RWPE2 (cell line): ENCODE measurements at regions not wholly inside any gene's neighbourhood (a gene's known extent, or its start where the extent isn't known, plus 50 kb on each side); places are given as distances from the start of the nearest gene placed in this dataset.
A peak's percentile ranks its signal among the peaks of the same experiment; 100 is the strongest.
"Not testable (repeated sequence)": the region's sequence is repeated elsewhere in the genome, so short reads cannot be mapped to it uniquely, and the experiment has no call there.

Experiments used
- ATAC-seq: fragments of 200-7000 bp; cut with Tn5 transposase; 3 replicates; pipeline ENCODE4 v1.9.1; 2021; ENCODE audit warnings: low read depth
- DNase-seq: peaks from one replicate; pipeline ENCODE4 v3.0.0-alpha.2; 2020; ENCODE audit warnings: low spot score
- H3K27ac ChIP-seq: fragments of 450-650 bp; 2 replicates; pipeline ENCODE4 v1.5.1; 2017; ENCODE audit warnings: mild to moderate bottlenecking; ENCODE audit not compliant: poor library complexity, severe bottlenecking
- H3K27me3 ChIP-seq: fragments of 250-450 bp; sonication (Bioruptor Pico); 2 replicates; pipeline ENCODE4 v1.5.1; 2021; ENCODE audit warnings: mild to moderate bottlenecking, moderate library complexity; ENCODE audit not compliant: insufficient read depth, poor library complexity, severe bottlenecking
- H3K36me3 ChIP-seq: fragments of 250-450 bp; sonication (Bioruptor Pico); 2 replicates; pipeline ENCODE4 v1.5.1; 2020; ENCODE audit warnings: low read depth, mild to moderate bottlenecking, moderate library complexity
- H3K4me1 ChIP-seq: fragments of 250-450 bp; sonication (Bioruptor Pico); 2 replicates; pipeline ENCODE4 v1.5.1; 2021; ENCODE audit warnings: mild to moderate bottlenecking, moderate library complexity; ENCODE audit not compliant: insufficient read depth, poor library complexity, severe bottlenecking
- H3K4me3 ChIP-seq: fragments of 250-450 bp; sonication (Bioruptor Pico); 2 replicates; pipeline ENCODE4 v1.5.1; 2021; ENCODE audit warnings: mild to moderate bottlenecking, moderate library complexity; ENCODE audit not compliant: severe bottlenecking
- H3K9me3 ChIP-seq: fragments of 250-450 bp; sonication (Bioruptor Pico); 2 replicates; pipeline ENCODE4 v1.5.1; 2021; ENCODE audit warnings: mild to moderate bottlenecking, moderate library complexity; ENCODE audit not compliant: severe bottlenecking
- CTCF ChIP-seq: fragments of 450-650 bp; IDR thresholded peaks from one replicate; pipeline ENCODE4 v1.5.1; 2017; ENCODE audit warnings: mild to moderate bottlenecking, moderate library complexity; ENCODE audit not compliant: poor library complexity, severe bottlenecking

GRCh38 chr3:102006812-102007485, 157.6 kb downstream of the NFKBIZ start:
- H3K27me3 ChIP-seq = no peaks in the 10 kb centered on the region
- H3K27ac ChIP-seq = peak overlapping the region; percentile 66
- H3K9me3 ChIP-seq = no peaks in the 10 kb centered on the region
- no peaks in the 10 kb centered on the region for H3K36me3 ChIP-seq
- ATAC-seq = peak; percentile 77
- DNase-seq = no peak
- H3K4me1 ChIP-seq = peaks cover 7% of the 10 kb centered on the region
- no peak overlapping the region for H3K4me3 ChIP-seq
- no peak for TF ChIP-seq CTCF

- H3K27ac ChIP-seq, H3K9me3 ChIP-seq, ATAC-seq, H3K36me3 ChIP-seq, DNase-seq, H3K4me3 ChIP-seq, H3K4me1 ChIP-seq, H3K27me3 ChIP-seq: not testable (repeated sequence)
Measured at GRCh38 chr3:102008436-102008835, 159.1 kb downstream of the NFKBIZ start.

- no peaks in the 10 kb centered on the region for H3K27me3 ChIP-seq
- H3K4me1 ChIP-seq = no peaks in the 10 kb centered on the region
- TF ChIP-seq CTCF = no peak
- no peak overlapping the region for H3K4me3 ChIP-seq
- ATAC-seq (no peak), DNase-seq (no peak)
- no peak overlapping the region for H3K27ac ChIP-seq
- no peaks in the 10 kb centered on the region for H3K36me3 ChIP-seq
- H3K9me3 ChIP-seq = no peaks in the 10 kb centered on the region
Measured at GRCh38 chr3:102016417-102016816, 167.1 kb downstream of the NFKBIZ start.

GRCh38 chr3:102017784-102018183, 168.5 kb downstream of the NFKBIZ start:
- no peaks in the 10 kb centered on the region for H3K27me3 ChIP-seq
- DNase-seq (no peak), ATAC-seq (no peak)
- H3K9me3 ChIP-seq = no peaks in the 10 kb centered on the region
- H3K27ac ChIP-seq = no peak overlapping the region
- no peaks in the 10 kb centered on the region for H3K4me1 ChIP-seq
- no peak overlapping the region for H3K4me3 ChIP-seq
- no peak for TF ChIP-seq CTCF
- H3K36me3 ChIP-seq = no peaks in the 10 kb centered on the region

- Histone ChIP-seq H3K36me3 (no peaks in the 10 kb centered on the region), H3K4me1 (no peaks in the 10 kb centered on the region), H3K27ac (no peak overlapping the region), H3K9me3 (no peaks in the 10 kb centered on the region), H3K4me3 (no peak overlapping the region), H3K27me3 (no peaks in the 10 kb centered on the region)
- DNase-seq = no peak
- no peak for ATAC-seq
- no peak for TF ChIP-seq CTCF
Measured at GRCh38 chr3:102018551-102018950, 169.2 kb downstream of the NFKBIZ start.
